IMR-90 (cell line): ENCODE measurements at regions not wholly inside any gene's neighbourhood (a gene's known extent, or its start where the extent isn't known, plus 50 kb on each side); places are given as distances from the start of the nearest gene placed in this dataset.
A peak's percentile ranks its signal among the peaks of the same experiment; 100 is the strongest.

Experiments
- ATAC-seq: fragments of 200-7000 bp; cut with Tn5 transposase; 2 replicates; pipeline ENCODE4 v1.9.1; 2020; ENCODE audit warnings: low read depth, mild to moderate bottlenecking, moderate library complexity
- BruUV-seq: library from RNA; stranded (reverse); fragments of 400-500 nt; replicated peaks from 2 replicates; lab custom pipeline; 2021; lab: Mats Ljungman, UMichigan
- CTCF ChIA-PET: fragments of 300-600 bp; formaldehyde crosslinking; extraction: SDS; loops from one replicate; lab custom pipeline; 2021; ENCODE audit warnings: antibody characterized with exemption; lab: Yijun Ruan, JAX
- POLR2A ChIA-PET: fragments of 300-600 bp; sonication (Branson Sonifier 250); formaldehyde crosslinking; loops from one replicate; lab custom pipeline; 2022; ENCODE audit warnings: antibody characterized with exemption; ENCODE audit not compliant: unreplicated experiment; lab: Charles Lee
- DNase-seq: peaks from one replicate; pipeline ENCODE4 v3.0.0; 2013
- H2AFZ ChIP-seq: replicated peaks from 2 replicates; pipeline ENCODE3; 2013; ENCODE audit warnings: low read length, mild to moderate bottlenecking; ENCODE audit not compliant: poor library complexity
- H2AK5ac ChIP-seq: 2 replicates; pipeline ENCODE4 v1.6.1; 2013; ENCODE audit warnings: low read depth, low read length, inconsistent platforms
- H2AK9ac ChIP-seq: replicated peaks from 2 replicates; pipeline ENCODE3; 2013; ENCODE audit warnings: mild to moderate bottlenecking, low read depth, low read length, moderate library complexity; ENCODE audit not compliant: poor library complexity
- H2BK120ac ChIP-seq: 2 replicates; pipeline ENCODE4 v1.6.1; 2013; ENCODE audit warnings: low read depth, low read length, inconsistent platforms
- H2BK15ac ChIP-seq: 3 replicates; pipeline ENCODE4 v1.6.1; 2013; ENCODE audit warnings: low read depth, low read length, inconsistent platforms
- H2BK20ac ChIP-seq: 2 replicates; pipeline ENCODE4 v1.6.1; 2013; ENCODE audit warnings: low read depth, mild to moderate bottlenecking, inconsistent platforms, low read length, moderate library complexity
- H2BK5ac ChIP-seq: 2 replicates; pipeline ENCODE4 v1.6.1; 2013; ENCODE audit warnings: mild to moderate bottlenecking, low read depth, low read length, inconsistent platforms; ENCODE audit not compliant: poor library complexity, severe bottlenecking
- H3K14ac ChIP-seq: replicated peaks from 2 replicates; pipeline ENCODE4 v1.6.1; 2013; ENCODE audit warnings: low read depth, low read length, inconsistent platforms
- H3K18ac ChIP-seq: 2 replicates; pipeline ENCODE4 v1.6.1; 2013; ENCODE audit warnings: low read depth, low read length, control low read depth
- H3K23ac ChIP-seq: 2 replicates; pipeline ENCODE4 v1.6.1; 2013; ENCODE audit warnings: low read depth, low read length, inconsistent platforms
- H3K27ac ChIP-seq: 2 replicates; pipeline ENCODE4 v1.5.1; 2013; ENCODE audit warnings: mild to moderate bottlenecking, control low read depth, low read length; ENCODE audit not compliant: insufficient read depth
- H3K27me3 ChIP-seq: 2 replicates; pipeline ENCODE4 v1.6.1; 2013; ENCODE audit warnings: low read length; ENCODE audit not compliant: control insufficient read depth, insufficient read depth
- H3K36me3 ChIP-seq: 2 replicates; pipeline ENCODE4 v1.6.1; 2013; ENCODE audit warnings: low read length, mixed read lengths; ENCODE audit not compliant: control insufficient read depth, insufficient read depth
- H3K4ac ChIP-seq: 2 replicates; pipeline ENCODE4 v1.6.1; 2013; ENCODE audit warnings: low read depth, low read length, inconsistent platforms
- H3K4me1 ChIP-seq: 2 replicates; pipeline ENCODE4 v1.6.1; 2013; ENCODE audit warnings: low read length, mixed read lengths; ENCODE audit not compliant: control insufficient read depth, insufficient read depth
- H3K4me2 ChIP-seq: 2 replicates; pipeline ENCODE4 v1.6.1; 2013; ENCODE audit warnings: low read depth, mild to moderate bottlenecking, control low read depth, low read length, moderate library complexity
- H3K4me3 ChIP-seq: 2 replicates; pipeline ENCODE4 v1.5.1; 2013; ENCODE audit warnings: low read depth, mild to moderate bottlenecking, control low read depth, low read length, moderate library complexity; ENCODE audit not compliant: insufficient read depth
- H3K56ac ChIP-seq: 2 replicates; pipeline ENCODE4 v1.6.1; 2013; ENCODE audit warnings: low read length, inconsistent platforms; ENCODE audit not compliant: insufficient read depth; ENCODE audit errors: extremely low read depth
- H3K79me1 ChIP-seq, 2 experiments: 2 replicates each; pipeline ENCODE4 v1.6.1; 2013; ENCODE audit warnings: low read length in 2 of 2, inconsistent platforms in 1 of 2, low read depth in 1 of 2
- H3K9ac ChIP-seq: 2 replicates; pipeline ENCODE4 v1.6.1; 2013; ENCODE audit warnings: low read depth, low read length, control low read depth
- H3K9me1 ChIP-seq: 2 replicates; pipeline ENCODE4 v1.6.1; 2013; ENCODE audit warnings: low read length, inconsistent platforms; ENCODE audit not compliant: insufficient read depth
- H3K9me3 ChIP-seq: 2 replicates; pipeline ENCODE4 v1.6.1; 2013; ENCODE audit warnings: low read length; ENCODE audit not compliant: control insufficient read depth, insufficient read depth
- H4K20me1 ChIP-seq: 2 replicates; pipeline ENCODE4 v1.6.1; 2013; ENCODE audit warnings: low read length, inconsistent platforms; ENCODE audit not compliant: insufficient read depth
- H4K5ac ChIP-seq: 2 replicates; pipeline ENCODE4 v1.6.1; 2013; ENCODE audit warnings: mild to moderate bottlenecking, low read depth, low read length, control low read depth
- H4K8ac ChIP-seq, 2 experiments: 2 replicates each; pipeline ENCODE4 v1.6.1; 2013; ENCODE audit warnings: low read depth in 2 of 2, low read length in 2 of 2, control low read depth in 1 of 2, inconsistent platforms in 1 of 2
- H4K91ac ChIP-seq: 2 replicates; pipeline ENCODE4 v1.6.1; 2013; ENCODE audit warnings: low read depth, low read length, inconsistent platforms; ENCODE audit not compliant: insufficient read depth
- BHLHE40 ChIP-seq: fragments of 150-350 bp; IDR thresholded peaks from 2 replicates; pipeline ENCODE4 v1.6.1; 2016; ENCODE audit warnings: mild to moderate bottlenecking, low read depth, low read length
- CEBPB ChIP-seq: IDR thresholded peaks from 2 replicates; pipeline ENCODE4 v1.6.1; 2012; ENCODE audit warnings: low read depth, low read length, improper control_type of control experiment
- CTCF ChIP-seq: conservative IDR thresholded peaks from 2 replicates; pipeline ENCODE4 v1.5.1; 2012; ENCODE audit warnings: mild to moderate bottlenecking, low read depth, low read length, improper control_type of control experiment
- ELK1 ChIP-seq: fragments of 150-350 bp; IDR thresholded peaks from 2 replicates; pipeline ENCODE4 v1.6.1; 2016; ENCODE audit warnings: low read depth, mild to moderate bottlenecking, low read length, moderate library complexity, borderline replicate concordance
- FOS ChIP-seq: fragments of 150-350 bp; IDR thresholded peaks from 2 replicates; pipeline ENCODE4 v1.6.1; 2016; ENCODE audit warnings: low read depth, low read length
- MAZ ChIP-seq: IDR thresholded peaks from 2 replicates; pipeline ENCODE4 v1.6.1; 2012; ENCODE audit warnings: low read depth, mild to moderate bottlenecking, low read length, improper control_type of control experiment, moderate library complexity, borderline replicate concordance
- MXI1 ChIP-seq: IDR thresholded peaks from 2 replicates; pipeline ENCODE4 v1.6.1; 2012; ENCODE audit warnings: low read depth, mild to moderate bottlenecking, low read length, moderate library complexity, borderline replicate concordance
- POLR2A ChIP-seq: IDR thresholded peaks from 2 replicates; pipeline ENCODE4 v1.6.1; 2012; ENCODE audit warnings: mild to moderate bottlenecking, low read depth, low read length
- RAD21 ChIP-seq: IDR thresholded peaks from 2 replicates; pipeline ENCODE4 v1.6.1; 2012; ENCODE audit warnings: low read length, improper control_type of control experiment
- RCOR1 ChIP-seq: IDR thresholded peaks from 2 replicates; pipeline ENCODE4 v1.6.1; 2012; ENCODE audit warnings: mild to moderate bottlenecking, low read length, improper control_type of control experiment; ENCODE audit not compliant: insufficient replicate concordance
- USF2 ChIP-seq: fragments of 150-350 bp; IDR thresholded peaks from 2 replicates; pipeline ENCODE4 v1.6.1; 2017; ENCODE audit warnings: mild to moderate bottlenecking, antibody characterized with exemption, low read length, low read depth
- WGBS, 2 experiments: methylation state at CpG; one replicate each; pipeline versions ENCODE4 v1.1.5 to v1.1.7; 2013; ENCODE audit warnings: missing lambda C conversion rate in 2 of 2; ENCODE audit not compliant: insufficient read length in 1 of 2; ENCODE audit errors: extremely low coverage in 2 of 2; 5-methylcytosine and 5-hydroxymethylcytosine counted together
- dilution Hi-C: fragments of 300-500 bp; cut with HindIII; formaldehyde crosslinking; loops from one replicate; pipeline ENCODE4 v1.14.3; 2018; ENCODE audit warnings: low sequenced_read_pairs; ENCODE audit not compliant: unreplicated experiment
- in situ Hi-C: fragments of 300-500 bp; cut with MboI; formaldehyde crosslinking; loops from 3 replicates; pipeline ENCODE4 v1.14.3; 2019; ENCODE audit warnings: low sequenced_read_pairs, inconsistent platforms, mixed read lengths
- intact Hi-C: fragments of 100-400 bp; cut with micrococcal nuclease; formaldehyde crosslinking; loops from 2 replicates; pipeline ENCODE4 v1.10.0; 2022

GRCh38 chr18:2480536-2480935, 90.8 kb downstream of the METTL4 start:
- Histone ChIP-seq H3K4me3 (no peak overlapping the region), H3K27ac (no peak overlapping the region), H2BK5ac (no peak overlapping the region), H3K36me3 (no peaks in the 10 kb centered on the region), H2AFZ (no peak overlapping the region), H3K9me3 (no peaks in the 10 kb centered on the region), H3K9ac (no peak overlapping the region), H2BK20ac (no peak overlapping the region), H3K18ac (no peak overlapping the region), H2AK9ac (no peak overlapping the region), H3K4me1 (no peaks in the 10 kb centered on the region), H4K5ac (no peak overlapping the region), H2BK15ac (no peak overlapping the region), H2AK5ac (no peak overlapping the region), H4K20me1 (no peaks in the 10 kb centered on the region), H3K23ac (no peak overlapping the region), H3K14ac (no peak overlapping the region), H4K91ac (no peak overlapping the region), H2BK120ac (no peak overlapping the region), H3K27me3 (no peaks in the 10 kb centered on the region), H3K4ac (no peak overlapping the region), H3K9me1 (no peaks in the 10 kb centered on the region), H3K4me2 (no peak overlapping the region), H3K56ac (no peak overlapping the region), H3K79me1 (no peaks in the 10 kb centered on the region), H4K8ac (no peak overlapping the region)
- no TSS peak for BruUV-seq
- CTCF ChIA-PET, result no interaction called here
- TF ChIP-seq ELK1 (no peak), MXI1 (no peak), POLR2A (no peak), MAZ (no peak), BHLHE40 (no peak), CEBPB (no peak), RAD21 (no peak), FOS (no peak), CTCF (no peak), RCOR1 (no peak), USF2 (no peak)
- ATAC-seq, result peak; percentile 37; the same call in 1 of the 2 replicates
- in situ Hi-C loops, result no loop called here
- POLR2A ChIA-PET, result no interaction called here
- intact Hi-C loops, result no loop called here
- WGBS, 2 experiments, result no CpG with 5 or more reads among the region's 2 CpGs
- dilution Hi-C loops, result no loop called here
- peak; percentile 2 for DNase-seq
